ENCODE measurements at regions not wholly inside any gene's neighbourhood (a gene's known extent, or its start where the extent isn't known, plus 50 kb on each side); places are given as distances from the start of the nearest gene placed in this dataset.

DNA sequence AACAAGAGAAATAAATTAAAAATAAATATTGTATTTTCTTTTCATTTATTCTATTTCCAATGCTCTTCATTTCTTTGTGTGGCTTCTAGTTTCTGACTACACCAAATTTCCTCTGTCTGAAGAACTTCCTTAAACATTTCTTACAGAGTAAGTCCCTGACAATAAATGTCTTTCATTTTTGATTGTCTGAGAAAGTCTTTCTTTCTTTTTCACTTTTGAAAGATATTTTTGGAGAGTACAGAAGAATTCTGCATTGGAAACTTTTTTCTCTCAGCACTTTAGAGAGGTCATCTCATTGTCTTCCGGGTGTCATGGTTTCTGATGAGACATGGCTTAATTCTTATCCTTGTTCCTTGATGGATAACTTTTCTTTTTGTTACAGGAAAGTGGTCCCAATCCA is 119.6 kb downstream of the MOBP start:
- H3K4me3 ChIP-seq (ENCODE audit: low read depth, low read length) = no peak overlapping the region
- Mint-ChIP-seq H3K27me3 (ENCODE audit: insufficient read depth, unreplicated experiment) (peaks cover 15% of the 10 kb centered on the region), H3K4me1 (ENCODE audit: low read depth, unreplicated experiment) (no peaks in the 10 kb centered on the region), H3K36me3 (ENCODE audit: insufficient read depth, unreplicated experiment) (no peaks in the 10 kb centered on the region), H3K27ac (ENCODE audit: unreplicated experiment) (no peak overlapping the region), H3K9me3 (ENCODE audit: unreplicated experiment) (no peaks in the 10 kb centered on the region), H3K4me3 (ENCODE audit: unreplicated experiment) (no peak overlapping the region)
- ChIA-PET CTCF (no interaction called here), POLR2A (no interaction called here)
- no TSS peak for BruUV-seq (replicated peaks)
- DNase-seq = no peak
- H3K9me3 ChIP-seq = no peaks in the 10 kb centered on the region
- TF ChIP-seq, protein P1, sequence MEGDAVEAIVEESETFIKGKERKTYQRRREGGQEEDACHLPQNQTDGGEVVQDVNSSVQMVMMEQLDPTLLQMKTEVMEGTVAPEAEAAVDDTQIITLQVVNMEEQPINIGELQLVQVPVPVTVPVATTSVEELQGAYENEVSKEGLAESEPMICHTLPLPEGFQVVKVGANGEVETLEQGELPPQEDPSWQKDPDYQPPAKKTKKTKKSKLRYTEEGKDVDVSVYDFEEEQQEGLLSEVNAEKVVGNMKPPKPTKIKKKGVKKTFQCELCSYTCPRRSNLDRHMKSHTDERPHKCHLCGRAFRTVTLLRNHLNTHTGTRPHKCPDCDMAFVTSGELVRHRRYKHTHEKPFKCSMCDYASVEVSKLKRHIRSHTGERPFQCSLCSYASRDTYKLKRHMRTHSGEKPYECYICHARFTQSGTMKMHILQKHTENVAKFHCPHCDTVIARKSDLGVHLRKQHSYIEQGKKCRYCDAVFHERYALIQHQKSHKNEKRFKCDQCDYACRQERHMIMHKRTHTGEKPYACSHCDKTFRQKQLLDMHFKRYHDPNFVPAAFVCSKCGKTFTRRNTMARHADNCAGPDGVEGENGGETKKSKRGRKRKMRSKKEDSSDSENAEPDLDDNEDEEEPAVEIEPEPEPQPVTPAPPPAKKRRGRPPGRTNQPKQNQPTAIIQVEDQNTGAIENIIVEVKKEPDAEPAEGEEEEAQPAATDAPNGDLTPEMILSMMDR (IDR thresholded peaks at IDR 0.05; ENCODE audit: insufficient read depth in 1 of 2, low read depth in 1 of 2, low read length in 1 of 2, severe bottlenecking in 1 of 2, unreplicated experiment in 1 of 2) = no peak
- intact Hi-C loops (cut with micrococcal nuclease; ENCODE audit: unreplicated experiment) = no loop called here
- no peaks in the 10 kb centered on the region for H3K4me1 ChIP-seq
- no peaks in the 10 kb centered on the region for H3K27me3 ChIP-seq (replicated peaks; ENCODE audit: control insufficient read depth, insufficient read depth, low read length)
- H3K36me3 ChIP-seq (ENCODE audit: control insufficient read depth, insufficient read depth, low read length) = no peaks in the 10 kb centered on the region

DNA sequence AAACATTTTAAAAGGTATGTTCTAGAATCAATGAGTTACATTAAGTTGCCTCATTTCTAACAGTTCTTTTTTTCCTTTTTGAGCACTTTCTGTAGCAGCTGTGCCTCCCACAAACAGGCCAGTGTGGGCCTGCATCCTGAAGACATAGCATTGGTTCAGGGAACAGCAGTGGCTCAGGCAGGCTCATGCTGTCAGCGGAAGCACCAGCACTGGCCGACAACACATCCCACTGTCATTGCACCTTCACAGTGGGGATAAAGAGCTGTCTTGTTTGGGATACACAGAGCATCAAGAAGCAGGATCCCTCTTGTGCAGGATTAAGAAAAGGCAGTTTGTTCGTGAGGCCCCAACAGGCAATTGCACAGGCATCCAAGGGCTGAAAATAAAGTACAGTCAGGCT is 123.3 kb downstream of the MOBP start:
- H3K4me1 ChIP-seq = no peaks in the 10 kb centered on the region
- BruUV-seq (replicated peaks) = no TSS peak
- H3K36me3 ChIP-seq (ENCODE audit: control insufficient read depth, insufficient read depth, low read length) = no peaks in the 10 kb centered on the region
- H3K27me3 ChIP-seq (replicated peaks; ENCODE audit: control insufficient read depth, insufficient read depth, low read length) = no peaks in the 10 kb centered on the region; the same call in 1 of the 2 replicates
- H3K4me3 ChIP-seq (ENCODE audit: low read depth, low read length) = no peak overlapping the region
- DNase-seq = no peak
- intact Hi-C loops (cut with micrococcal nuclease; ENCODE audit: unreplicated experiment) = no loop called here
- POLR2A ChIA-PET = no interaction called here
- CTCF ChIA-PET = no interaction called here
- no peaks in the 10 kb centered on the region for H3K4me1 Mint-ChIP-seq (ENCODE audit: low read depth, unreplicated experiment)
- TF ChIP-seq, protein P1 (IDR thresholded peaks at IDR 0.05; ENCODE audit: insufficient read depth in 1 of 2, low read depth in 1 of 2, low read length in 1 of 2, severe bottlenecking in 1 of 2, unreplicated experiment in 1 of 2) = no peak
- peaks cover 8% of the 10 kb centered on the region for H3K27me3 Mint-ChIP-seq (ENCODE audit: insufficient read depth, unreplicated experiment)
- no peaks in the 10 kb centered on the region for H3K36me3 Mint-ChIP-seq (ENCODE audit: insufficient read depth, unreplicated experiment)
- H3K4me3 Mint-ChIP-seq (ENCODE audit: unreplicated experiment) = no peak overlapping the region
- no peaks in the 10 kb centered on the region for H3K9me3 Mint-ChIP-seq (ENCODE audit: unreplicated experiment)
- no peak overlapping the region for H3K27ac Mint-ChIP-seq (ENCODE audit: unreplicated experiment)
- H3K9me3 ChIP-seq = no peaks in the 10 kb centered on the region

DNA sequence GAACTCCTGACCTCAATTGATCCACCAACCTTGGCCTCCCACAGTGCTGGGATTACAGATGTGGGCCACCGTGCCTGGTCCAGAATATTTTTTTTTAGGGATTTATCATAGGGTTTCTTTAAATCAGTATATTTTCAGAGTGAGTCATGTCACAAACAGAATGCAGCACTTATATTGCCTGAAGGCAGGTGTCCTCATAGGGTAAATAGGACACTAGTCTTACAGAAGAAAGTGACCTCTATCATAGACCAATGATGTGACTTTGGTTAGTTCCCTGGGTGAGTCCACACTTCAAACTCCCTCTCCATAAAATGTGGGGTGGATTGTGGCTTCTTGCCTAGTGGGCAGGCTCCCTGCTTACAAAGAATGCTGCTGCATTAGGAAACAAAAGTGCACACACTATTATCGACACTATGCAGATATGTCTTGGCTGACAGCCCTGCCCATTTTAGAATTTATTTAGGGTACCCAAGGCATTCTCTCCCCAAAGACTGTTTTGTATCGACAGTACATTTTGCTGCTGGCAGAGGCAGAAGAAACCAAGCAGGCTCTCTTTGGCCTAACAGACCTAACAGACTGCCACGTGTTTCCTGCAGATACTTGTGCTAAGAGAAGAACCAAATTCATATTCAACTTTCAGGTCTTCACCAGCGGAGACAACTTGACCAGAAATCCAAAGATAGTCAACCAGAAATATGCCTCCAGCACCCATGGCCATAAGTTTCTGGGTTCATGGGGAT is 125.0 kb downstream of the MOBP start:
- POLR2A ChIA-PET = no interaction called here
- DNase-seq = no peak
- H3K27me3 Mint-ChIP-seq (ENCODE audit: insufficient read depth, unreplicated experiment) = peaks cover 6% of the 10 kb centered on the region

More for the DNA sequence above, 125.0 kb downstream of the MOBP start:
- BruUV-seq (replicated peaks) = no TSS peak
- Mint-ChIP-seq H3K4me3 (ENCODE audit: unreplicated experiment) (no peak overlapping the region), H3K4me1 (ENCODE audit: low read depth, unreplicated experiment) (no peaks in the 10 kb centered on the region), H3K36me3 (ENCODE audit: insufficient read depth, unreplicated experiment) (no peaks in the 10 kb centered on the region), H3K27ac (ENCODE audit: unreplicated experiment) (no peak overlapping the region), H3K9me3 (ENCODE audit: unreplicated experiment) (no peaks in the 10 kb centered on the region)
- CTCF ChIA-PET = no interaction called here
- H3K4me3 ChIP-seq (ENCODE audit: low read depth, low read length) = no peak overlapping the region
- H3K27me3 ChIP-seq (replicated peaks; ENCODE audit: control insufficient read depth, insufficient read depth, low read length) = no peaks in the 10 kb centered on the region; the same call in 1 of the 2 replicates
- TF ChIP-seq, protein P1 (IDR thresholded peaks at IDR 0.05; ENCODE audit: insufficient read depth in 1 of 2, low read depth in 1 of 2, low read length in 1 of 2, severe bottlenecking in 1 of 2, unreplicated experiment in 1 of 2) = no peak
- intact Hi-C loops (cut with micrococcal nuclease; ENCODE audit: unreplicated experiment) = no loop called here
- no peaks in the 10 kb centered on the region for H3K4me1 ChIP-seq
- no peaks in the 10 kb centered on the region for H3K36me3 ChIP-seq (ENCODE audit: control insufficient read depth, insufficient read depth, low read length)
- no peaks in the 10 kb centered on the region for H3K9me3 ChIP-seq

Measured in Caco-2 (cell line).